ENCODE measurements at regions not wholly inside any gene's neighbourhood (a gene's known extent, or its start where the extent isn't known, plus 50 kb on each side); places are given as distances from the start of the nearest gene placed in this dataset.
"Not testable (repeated sequence)": the region's sequence is repeated elsewhere in the genome, so short reads cannot be mapped to it uniquely, and the experiment has no call there.

- not testable (repeated sequence) for DNase-seq (ENCODE audit: low spot score)
These were observed 185.8 kb downstream of the NPIPB11 start for GRCh38 chr16:29220647-29221191.

- peak; percentile 40 for DNase-seq (ENCODE audit: low spot score)
These were observed 186.4 kb downstream of the NPIPB11 start for GRCh38 chr16:29219966-29220646.

DNA sequence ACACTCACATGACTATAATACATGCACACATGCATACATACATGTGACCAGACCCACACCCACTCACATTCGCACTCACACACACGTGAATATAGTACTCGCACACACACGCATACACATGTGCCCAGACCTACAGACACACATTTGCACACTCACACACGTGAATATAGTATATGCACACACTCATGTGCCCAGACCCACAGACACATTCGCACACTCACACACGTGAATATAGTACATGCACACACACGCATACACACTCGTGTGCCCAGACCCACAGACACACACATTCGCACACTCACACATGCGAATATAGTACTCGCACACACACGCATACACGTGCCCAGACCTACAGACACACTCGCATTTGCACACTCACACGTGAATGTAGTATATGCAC lies 186.9 kb downstream of the NPIPB11 start:
- not testable (repeated sequence) for DNase-seq (ENCODE audit: low spot score)

GRCh38 chr16:29218649-29219048 lies 187.9 kb downstream of the NPIPB11 start:
- not testable (repeated sequence) for DNase-seq (ENCODE audit: low spot score)

- peak; percentile 17 for DNase-seq (ENCODE audit: low spot score)
These were observed 188.3 kb downstream of the NPIPB11 start for GRCh38 chr16:29218171-29218570.

DNA sequence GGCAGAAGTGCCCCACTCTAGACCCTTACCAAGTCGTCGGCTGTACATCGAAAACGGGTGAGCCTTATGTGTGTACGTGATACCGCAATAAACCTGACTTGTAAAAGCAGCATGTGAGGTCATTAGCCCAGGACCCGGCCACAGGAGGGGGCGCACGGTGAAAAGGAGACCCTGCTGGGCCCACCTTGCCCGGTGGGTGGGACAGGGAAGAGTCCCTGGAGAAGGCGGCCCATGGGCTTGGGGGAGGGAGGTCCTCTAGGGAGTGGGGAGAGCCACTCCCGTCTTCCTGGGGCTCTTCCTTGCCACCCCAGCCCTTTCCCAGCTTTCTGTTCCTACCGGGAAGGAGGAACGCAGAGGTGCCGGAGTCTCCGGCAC lies 188.8 kb downstream of the NPIPB11 start:
- DNase-seq (ENCODE audit: low spot score) = not testable (repeated sequence)

DNA sequence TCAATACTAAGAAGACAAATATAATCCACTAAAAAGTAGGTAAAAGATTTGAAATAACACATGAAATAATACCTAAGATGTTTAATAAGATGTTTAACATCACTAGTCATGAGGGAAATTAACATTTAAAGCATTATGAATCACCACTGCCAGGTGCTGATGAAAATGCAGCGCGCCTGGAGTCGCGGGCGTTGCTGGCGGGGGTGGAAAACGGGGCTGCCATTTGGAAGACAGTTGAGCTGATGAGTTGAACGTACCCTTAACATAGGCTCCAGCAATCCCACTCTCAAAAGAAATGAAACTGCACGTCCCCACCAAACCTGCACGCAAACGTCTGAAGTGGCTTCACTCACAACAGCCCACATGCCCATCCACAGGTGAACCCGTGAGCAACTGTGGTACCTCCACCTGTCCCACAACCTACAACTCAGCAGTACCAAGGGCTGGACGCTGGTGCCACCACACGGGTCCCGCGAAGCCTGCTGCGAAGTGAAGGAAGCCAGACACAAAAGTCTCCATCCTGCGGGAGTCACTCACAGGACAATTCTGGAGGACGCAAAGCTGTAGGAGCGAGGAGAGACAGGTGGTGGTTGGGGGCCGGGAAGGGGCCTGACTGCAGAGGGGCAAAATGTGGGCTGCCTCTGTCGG lies 189.3 kb downstream of the NPIPB11 start:
- peak; percentile 36 for DNase-seq (ENCODE audit: low spot score)

- DNase-seq (ENCODE audit: low spot score) = peak; percentile 12
These were observed 192.7 kb downstream of the NPIPB11 start for GRCh38 chr16:29213770-29214169.

DNA sequence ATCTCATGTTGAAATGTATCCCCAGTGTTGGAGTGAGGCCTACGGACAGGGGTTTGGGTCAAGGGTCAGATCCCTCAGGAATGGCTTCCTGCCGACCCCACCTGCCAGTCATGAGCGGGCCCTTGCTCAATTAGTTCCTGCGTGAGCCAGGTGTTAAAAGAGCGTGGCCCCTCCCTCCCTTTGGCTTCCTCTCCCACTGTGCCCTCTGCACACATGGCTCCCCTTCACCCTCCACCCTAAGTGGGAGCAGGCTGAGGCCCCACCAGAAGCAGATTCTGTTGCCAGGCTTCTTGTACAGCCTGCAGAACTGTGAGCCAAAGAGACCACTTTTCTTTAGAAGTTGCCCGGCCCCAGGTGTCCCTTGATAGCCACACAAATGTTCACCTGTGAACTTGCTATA lies 193.3 kb downstream of the NPIPB11 start:
- not testable (repeated sequence) for DNase-seq (ENCODE audit: low spot score)

- DNase-seq (ENCODE audit: low spot score) = peak; percentile 34
These were observed 194.2 kb downstream of the NPIPB11 start for GRCh38 chr16:29212084-29213027.

DNA sequence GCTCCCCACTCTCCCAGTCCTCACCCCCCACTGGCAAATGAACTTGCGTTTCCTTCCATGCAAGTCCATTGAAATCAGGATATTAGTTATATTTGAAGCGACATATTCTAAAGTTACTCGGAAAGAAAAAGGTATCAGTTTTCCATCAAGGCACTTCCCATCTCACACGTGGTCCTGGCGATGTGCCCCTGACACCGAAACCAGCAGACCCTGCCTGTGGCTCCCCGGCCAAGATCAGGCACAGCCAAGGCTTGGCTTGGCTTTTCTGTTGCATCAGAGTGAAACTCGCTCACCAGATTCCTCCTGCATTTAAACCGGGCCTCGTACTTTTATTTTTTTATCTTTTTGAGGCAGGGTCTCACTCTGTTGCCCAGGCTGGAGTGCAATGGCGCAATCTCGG lies 195.1 kb downstream of the NPIPB11 start:
- DNase-seq (ENCODE audit: low spot score) = peak; percentile 42

GRCh38 chr16:29210299-29211150 lies 196.0 kb downstream of the NPIPB11 start:
- DNase-seq (ENCODE audit: low spot score) = peak; percentile 32

DNA sequence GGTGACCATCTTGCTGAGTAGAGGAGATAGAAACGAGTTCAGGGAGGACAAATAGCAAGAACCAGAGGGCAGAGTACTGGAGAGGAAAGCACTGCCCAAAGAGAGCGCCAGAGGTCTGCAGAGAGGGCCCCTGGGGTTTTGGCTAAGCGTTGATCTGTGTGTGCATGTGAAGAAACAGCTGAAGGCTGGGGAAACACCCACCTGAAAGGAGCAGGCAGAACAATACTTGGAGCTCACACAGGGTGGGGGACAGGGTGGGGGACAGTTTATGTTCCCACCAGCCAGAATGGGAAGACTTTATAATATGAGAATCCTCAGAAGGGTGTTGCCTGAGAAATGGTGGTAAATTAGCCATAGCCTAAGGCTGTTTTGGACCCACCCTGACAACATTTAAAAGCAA lies 200.4 kb downstream of the NPIPB11 start:
- DNase-seq (ENCODE audit: low spot score) = peak; percentile 5

- DNase-seq (ENCODE audit: low spot score) = peak; percentile 1
These were observed 201.4 kb downstream of the NPIPB11 start for GRCh38 chr16:29205151-29205550.

DNA sequence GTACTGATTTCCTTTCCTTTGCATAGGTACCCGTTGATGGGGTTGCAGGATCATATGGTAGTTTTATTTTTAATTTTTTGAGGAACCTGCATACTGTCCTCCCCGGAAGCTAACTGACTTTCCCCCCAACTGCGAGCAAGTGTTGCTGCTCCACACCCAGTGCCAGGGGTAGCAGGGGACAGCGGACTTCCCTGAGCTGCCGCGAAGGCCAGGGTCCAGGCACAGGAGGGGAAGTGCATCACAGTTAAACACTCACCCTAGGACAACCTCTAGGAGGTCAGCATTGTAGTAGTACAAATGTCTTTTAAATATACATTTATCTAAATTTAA lies 201.7 kb downstream of the NPIPB11 start:
- DNase-seq (ENCODE audit: low spot score) = peak; percentile 18

DNA sequence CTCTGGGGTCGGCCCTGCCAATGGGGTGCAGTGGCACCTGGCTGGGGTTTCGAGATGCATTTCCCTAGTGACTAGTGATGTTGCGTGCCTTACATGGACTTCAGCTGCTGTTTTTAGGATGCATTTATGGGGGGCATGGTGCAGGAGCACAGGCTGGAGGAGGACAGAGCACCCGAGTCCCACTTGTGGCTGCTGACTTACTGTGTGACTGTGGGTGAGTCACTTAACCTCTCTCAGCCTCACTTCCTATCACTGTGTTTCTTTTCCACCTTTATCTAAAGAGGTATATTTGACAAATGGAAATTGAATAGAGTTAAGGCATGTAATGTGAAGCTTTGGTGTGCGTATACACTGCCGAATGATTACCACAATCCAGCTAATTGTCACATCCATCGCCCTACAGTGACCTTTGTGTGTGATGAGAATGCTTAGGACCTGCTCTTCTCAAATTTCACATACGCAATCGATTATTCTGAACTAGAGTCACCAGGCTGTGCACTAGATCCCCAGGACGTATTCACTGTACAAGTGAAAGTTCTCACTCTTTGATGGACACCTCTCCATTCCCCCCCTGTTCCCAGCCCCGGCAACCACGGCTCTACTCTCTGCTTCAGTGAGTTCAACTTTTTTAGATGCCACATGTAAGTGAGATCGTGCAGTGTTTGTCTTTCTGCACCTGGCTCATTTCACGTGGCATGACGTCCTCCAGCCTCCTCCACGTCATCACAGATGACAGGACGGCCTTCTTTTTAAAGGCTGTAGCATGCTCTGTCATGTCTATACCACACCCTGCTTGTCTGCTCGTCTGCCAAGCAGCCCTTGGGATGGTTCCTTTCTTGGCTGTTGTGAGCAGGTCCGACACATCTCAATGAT lies 202.3 kb downstream of the NPIPB11 start:
- peak; percentile 10 for DNase-seq (ENCODE audit: low spot score)

- peak; percentile 40 for DNase-seq (ENCODE audit: low spot score)
These were observed 203.2 kb downstream of the NPIPB11 start for GRCh38 chr16:29203046-29203932.

DNA sequence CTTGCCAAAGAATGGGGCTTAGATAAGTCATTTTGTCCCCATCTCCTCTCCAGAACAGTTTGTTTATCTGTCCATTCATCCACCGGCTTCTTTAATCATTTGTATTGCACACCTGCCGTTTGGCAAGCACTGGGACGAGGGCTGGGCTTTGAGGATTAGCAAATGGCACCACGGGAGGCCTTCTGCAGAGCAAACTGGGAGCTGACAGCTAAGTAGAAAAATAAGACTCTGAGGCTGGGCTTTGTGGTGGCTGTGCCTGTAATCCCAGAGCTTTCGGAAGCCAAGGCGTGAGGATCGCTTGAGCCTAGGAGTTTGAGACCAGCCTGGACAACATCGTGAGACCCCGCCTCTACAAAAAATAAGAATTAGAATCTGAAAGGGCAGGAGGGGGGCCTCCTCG lies 203.9 kb downstream of the NPIPB11 start:
- DNase-seq (ENCODE audit: low spot score) = peak; percentile 33

DNA sequence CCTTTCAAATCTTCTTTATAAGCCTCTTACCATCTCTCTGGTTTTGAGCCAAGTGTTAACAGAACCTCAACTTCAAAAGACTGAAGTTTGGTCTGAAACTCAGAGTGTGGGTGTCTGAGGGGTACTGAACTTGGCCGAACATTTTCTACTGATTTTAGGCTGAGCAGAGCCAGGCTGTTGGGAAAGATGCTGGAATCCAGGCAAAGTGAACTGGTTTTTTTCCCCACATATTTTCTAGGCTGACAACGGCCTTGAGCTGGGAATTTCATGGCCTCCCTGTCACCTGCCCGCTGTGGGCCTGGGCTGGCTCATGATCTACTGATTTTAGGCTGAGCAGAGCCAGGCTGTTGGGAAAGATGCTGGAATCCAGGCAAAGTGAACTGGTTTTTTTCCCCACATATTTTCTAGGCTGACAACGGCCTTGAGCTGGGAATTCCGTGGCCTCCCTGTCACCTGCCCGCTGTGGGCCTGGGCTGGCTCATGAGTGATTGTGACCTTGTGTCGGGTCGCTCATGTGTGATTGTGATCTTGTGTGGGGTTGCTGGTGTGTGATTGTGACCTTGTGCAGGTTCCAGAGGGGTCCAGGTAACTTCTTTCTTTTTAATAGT lies 204.4 kb downstream of the NPIPB11 start:
- peak; percentile 48 for DNase-seq (ENCODE audit: low spot score)
